Heart right ventricle (tissue), 16 donors: ENCODE measurements at regions not wholly inside any gene's neighbourhood (a gene's known extent, or its start where the extent isn't known, plus 50 kb on each side); places are given as distances from the start of the nearest gene placed in this dataset.
A peak's percentile ranks its signal among the peaks of the same experiment; 100 is the strongest.

Experiments used
- ATAC-seq, 8 donors: fragments of 200-7000 bp; cut with Tn5 transposase; one replicate each; pipeline ENCODE4 v1.9.1; 2020; ENCODE audit warnings: mild to moderate bottlenecking in 8 of 8, moderate library complexity in 8 of 8, moderate number of reproducible peaks in 1 of 8
- DNase-seq, 2 donors: peaks; one replicate each; pipeline ENCODE4 v3.0.0-alpha.2; 2020
- H3K27ac ChIP-seq, 10 donors: fragments of 200-600 bp; sonication (generic) in 2 of 10; one replicate each; pipeline versions ENCODE4 v1.5.0 to v1.8.0; 2020 to 2022; ENCODE audit warnings: mild to moderate bottlenecking in 3 of 10
- H3K27me3 ChIP-seq, 7 donors: fragments of 200-600 bp; one replicate each; pipeline ENCODE4 v1.8.0; 2021 to 2022; ENCODE audit warnings: mild to moderate bottlenecking in 2 of 7
- H3K36me3 ChIP-seq, 9 donors: fragments of 200-600 bp; sonication (generic) in 1 of 9; one replicate each; pipeline versions ENCODE4 v1.5.0 to v1.8.0; 2020 to 2022; ENCODE audit warnings: mild to moderate bottlenecking in 2 of 9
- H3K4me1 ChIP-seq, 9 donors: fragments of 200-600 bp; sonication (generic) in 1 of 9; one replicate each; pipeline versions ENCODE4 v1.5.0 to v1.8.0; 2020 to 2022; ENCODE audit warnings: mild to moderate bottlenecking in 4 of 9
- H3K4me3 ChIP-seq, 10 donors: fragments of 200-600 bp; sonication (generic) in 2 of 10; one replicate each; pipeline versions ENCODE4 v1.5.0 to v1.8.0; 2020 to 2022; ENCODE audit warnings: mild to moderate bottlenecking in 7 of 10, moderate library complexity in 2 of 10
- H3K9me3 ChIP-seq, 11 donors: fragments of 200-600 bp in 10 of 11; sonication (generic) in 2 of 11; one replicate each; pipeline versions ENCODE4 v1.5.0 to v1.8.0; 2013 to 2022; ENCODE audit warnings: mild to moderate bottlenecking in 2 of 11, control low read depth in 1 of 11, moderate library complexity in 1 of 11
- WGBS, 2 donors: extraction: QIAGEN DNeasy Blood & Tissue Kit; methylation state at CpG; one replicate each; pipeline ENCODE4 v1.1.7; 2013; ENCODE audit warnings: inconsistent platforms in 1 of 2; 5-methylcytosine and 5-hydroxymethylcytosine counted together
- intact Hi-C, 10 donors: fragments of 100-400 bp; cut with DNase I; formaldehyde crosslinking; loops; one replicate each; pipeline versions ENCODE4 v1.11.1 to v1.14.2; 2022
- TF ChIP-seq, protein P1 (sequence below), 9 donors: fragments of 200-600 bp; sonication (generic) in 2 of 9; IDR thresholded peaks; one replicate each; pipeline versions ENCODE4 v1.5.0 to v1.8.0; 2021 to 2022; ENCODE audit warnings: antibody characterized with exemption in 9 of 9, mild to moderate bottlenecking in 5 of 9, moderate library complexity in 1 of 9
- donor health status: Arrhythmogenic right ventricular cardiomyopathy.
- donor health status: ischemic (EF 13 %, LVEDD 7.1; RV severe dilation, severe dysfunction).
- donor health status: healthy with polysubstance abuse.
- donor health status: DM: no; HTN: yes; CAD: no.
- donor health status: DM: no; HTN: no; CAD: no.
- donor health status: ischemic (EF 25% LVEDD 6.9; RV normal size, moderate dysfunction).
- donor health status: ischemic (EF 25% LVEDD 5.7; RV mildly dilated, moderate dysfunction).
- donor health status: healthy.
- donor health status: DM: yes; HTN: yes; CAD: no.
- donor health status: Ischemic cardiomyopathy.
- donor health status: ischemic (EF 35%, LVEDD 5.7; RV mildly dilated, moderate dysfunction).
- donor health status: nonischemic (EF 11% LVEDD 7.7; RV severe dilation, severe dysfunction).
- donor health status: DM: yes; HTN: yes; CAD: no.
- donor health status: PGD.
- donor health status: ischemic (EF 29% LVEDD 5.4; RV normal size, mild dysfunction).
- donor health status: nonischemic (EF 23%, LVEDD 6.1; RV moderate dilation, normal function).

DNA sequence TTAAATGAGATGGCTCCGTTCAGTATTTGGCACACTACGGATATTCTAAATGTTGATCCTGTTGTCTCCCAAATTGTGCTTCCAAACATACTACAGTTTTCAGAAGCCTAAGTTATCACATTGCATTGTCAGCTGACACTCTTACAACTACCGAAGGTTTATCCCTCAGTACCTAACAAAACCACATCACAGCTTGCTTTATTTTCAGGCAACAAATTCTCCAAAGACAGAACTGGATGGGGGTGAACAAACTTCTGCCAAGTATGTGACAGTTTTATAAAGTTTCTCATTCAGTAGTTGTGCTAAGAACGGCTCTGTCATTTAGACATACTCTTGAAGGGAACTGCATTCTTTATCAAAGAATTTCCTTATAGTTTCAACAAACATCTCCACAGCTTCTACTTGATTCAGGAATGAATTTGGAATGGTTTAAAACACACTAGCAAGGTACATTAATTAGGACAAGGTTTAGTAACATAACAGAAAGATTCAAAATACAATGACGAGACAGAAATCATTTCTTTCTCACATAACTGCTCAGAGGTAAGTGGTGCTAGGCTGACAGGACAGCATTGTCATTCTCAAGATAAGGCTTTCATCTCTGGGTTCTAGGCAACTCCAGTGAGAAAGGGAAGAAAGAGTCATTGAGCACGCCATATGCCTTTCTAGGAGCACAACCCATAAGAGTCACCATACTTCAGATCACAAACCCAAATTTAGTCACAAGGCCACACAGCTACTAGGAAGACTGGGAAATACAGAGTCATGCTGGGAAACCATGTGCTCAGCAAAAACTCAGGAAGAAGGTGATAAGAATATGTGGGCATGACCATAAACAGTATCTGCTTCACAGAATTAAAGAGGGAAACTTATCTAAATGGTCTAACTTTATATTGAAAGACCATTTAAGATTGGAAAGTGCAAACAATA lies 100.7 kb downstream of the DUSP6 start:
- ATAC-seq (peak in 4 of 8 donors; percentile 7 to 34 (median 14)), DNase-seq (no peak)
- H3K27ac ChIP-seq = peak overlapping the region in 4 of 10 donors; percentile 9 to 46 (median 18)
- no peaks in the 10 kb centered on the region for H3K9me3 ChIP-seq
- H3K36me3 ChIP-seq = no peaks in the 10 kb centered on the region
- peaks cover 0 to 44% (median 18%) of the 10 kb centered on the region in 9 donors for H3K4me1 ChIP-seq
- no peaks in the 10 kb centered on the region for H3K27me3 ChIP-seq
- TF ChIP-seq, protein P1, sequence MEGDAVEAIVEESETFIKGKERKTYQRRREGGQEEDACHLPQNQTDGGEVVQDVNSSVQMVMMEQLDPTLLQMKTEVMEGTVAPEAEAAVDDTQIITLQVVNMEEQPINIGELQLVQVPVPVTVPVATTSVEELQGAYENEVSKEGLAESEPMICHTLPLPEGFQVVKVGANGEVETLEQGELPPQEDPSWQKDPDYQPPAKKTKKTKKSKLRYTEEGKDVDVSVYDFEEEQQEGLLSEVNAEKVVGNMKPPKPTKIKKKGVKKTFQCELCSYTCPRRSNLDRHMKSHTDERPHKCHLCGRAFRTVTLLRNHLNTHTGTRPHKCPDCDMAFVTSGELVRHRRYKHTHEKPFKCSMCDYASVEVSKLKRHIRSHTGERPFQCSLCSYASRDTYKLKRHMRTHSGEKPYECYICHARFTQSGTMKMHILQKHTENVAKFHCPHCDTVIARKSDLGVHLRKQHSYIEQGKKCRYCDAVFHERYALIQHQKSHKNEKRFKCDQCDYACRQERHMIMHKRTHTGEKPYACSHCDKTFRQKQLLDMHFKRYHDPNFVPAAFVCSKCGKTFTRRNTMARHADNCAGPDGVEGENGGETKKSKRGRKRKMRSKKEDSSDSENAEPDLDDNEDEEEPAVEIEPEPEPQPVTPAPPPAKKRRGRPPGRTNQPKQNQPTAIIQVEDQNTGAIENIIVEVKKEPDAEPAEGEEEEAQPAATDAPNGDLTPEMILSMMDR (IDR thresholded peaks at IDR 0.05) = no peak
- H3K4me3 ChIP-seq = no peak overlapping the region
- 63 to 65% methylated on average over 6 of the region's 6 CpGs for WGBS, 2 donors
- intact Hi-C loops = no loop called here

GRCh38 chr12:89250636-89251035 lies 101.7 kb downstream of the DUSP6 start:
- ATAC-seq (no peak), DNase-seq (no peak)
- H3K27me3 ChIP-seq = no peaks in the 10 kb centered on the region
- intact Hi-C loops = no loop called here
- TF ChIP-seq, protein P1 (IDR thresholded peaks at IDR 0.05) = no peak
- H3K4me1 ChIP-seq = peaks cover 0 to 46% (median 19%) of the 10 kb centered on the region in 9 donors
- H3K4me3 ChIP-seq = no peak overlapping the region
- no peaks in the 10 kb centered on the region for H3K9me3 ChIP-seq
- H3K27ac ChIP-seq = no peak overlapping the region
- no peaks in the 10 kb centered on the region for H3K36me3 ChIP-seq

- TF ChIP-seq, protein P1 (IDR thresholded peaks at IDR 0.05) = no peak
- no peak overlapping the region for H3K4me3 ChIP-seq
- H3K36me3 ChIP-seq = no peaks in the 10 kb centered on the region
- H3K4me1 ChIP-seq = peaks cover 0 to 50% (median 23%) of the 10 kb centered on the region in 9 donors
- peak overlapping the region in 1 of 10 donors; percentile 1 for H3K27ac ChIP-seq
- peak in 7 of 8 donors; percentile 51 to 82 (median 70) for ATAC-seq
- H3K9me3 ChIP-seq = no peaks in the 10 kb centered on the region
- intact Hi-C loops = no loop called here
- no peaks in the 10 kb centered on the region for H3K27me3 ChIP-seq
- DNase-seq = no peak
- 52 to 53% methylated on average over 2 of the region's 2 CpGs for WGBS, 2 donors
These were observed 102.1 kb downstream of the DUSP6 start for GRCh38 chr12:89250213-89250612.

DNA sequence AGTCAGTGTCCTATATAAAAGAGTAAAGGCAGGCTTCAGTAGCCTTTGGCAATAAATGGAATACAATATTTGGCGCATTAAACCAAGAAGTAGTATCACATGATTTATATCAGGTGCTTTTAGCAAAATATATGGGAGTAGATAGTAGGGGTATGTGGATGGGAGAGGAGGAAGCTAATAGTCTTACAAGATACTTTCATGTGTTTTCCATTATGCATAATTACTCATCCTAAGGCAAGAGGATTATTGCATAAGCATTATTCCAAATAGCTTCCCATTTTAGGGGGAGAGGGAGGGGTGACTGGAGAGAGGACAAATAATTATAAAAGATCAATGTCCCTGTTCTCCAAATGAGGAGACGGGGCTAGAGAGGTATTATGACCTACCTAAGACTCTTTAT lies 104.3 kb downstream of the DUSP6 start:
- H3K4me1 ChIP-seq = peaks cover 0 to 67% (median 31%) of the 10 kb centered on the region in 9 donors
- H3K36me3 ChIP-seq = no peaks in the 10 kb centered on the region
- 95 to 96% methylated on average over 2 of the region's 2 CpGs for WGBS, 2 donors
- ATAC-seq = no peak
- intact Hi-C loops = loop anchor here in 1 of 10 donors (10.0 kb wide), 1 partner anchor 97 kb away; no protein-coding TSS in a partner anchor
- H3K27ac ChIP-seq = no peak overlapping the region
- TF ChIP-seq, protein P1 (IDR thresholded peaks at IDR 0.05) = no peak
- no peaks in the 10 kb centered on the region for H3K9me3 ChIP-seq
- H3K27me3 ChIP-seq = no peaks in the 10 kb centered on the region
- no peak for DNase-seq
- no peak overlapping the region for H3K4me3 ChIP-seq
